ENCODE measurements at regions not wholly inside any gene's neighbourhood (a gene's known extent, or its start where the extent isn't known, plus 50 kb on each side); places are given as distances from the start of the nearest gene placed in this dataset.

- DNase-seq: no peak
These were observed 62.1 kb downstream of the CTAGE1 start for GRCh38 chr18:22355598-22355997.

- DNase-seq: no peak
These were observed 62.6 kb downstream of the CTAGE1 start for GRCh38 chr18:22355069-22355468.

- no peak for DNase-seq
These were observed 67.7 kb downstream of the CTAGE1 start for GRCh38 chr18:22349966-22350365.

GRCh38 chr18:22349317-22349898 is 68.3 kb downstream of the CTAGE1 start:
- DNase-seq: no peak

GRCh38 chr18:22348521-22349316 is 69.0 kb downstream of the CTAGE1 start:
- DNase-seq: no peak

GRCh38 chr18:22347606-22348511 is 69.9 kb downstream of the CTAGE1 start:
- DNase-seq: no peak

GRCh38 chr18:22346953-22347605 is 70.6 kb downstream of the CTAGE1 start:
- DNase-seq: no peak

GRCh38 chr18:22346401-22346952 is 71.2 kb downstream of the CTAGE1 start:
- DNase-seq: no peak

- DNase-seq: no peak
These were observed 72.0 kb downstream of the CTAGE1 start for GRCh38 chr18:22345718-22346117.

- no peak for DNase-seq
These were observed 72.6 kb downstream of the CTAGE1 start for GRCh38 chr18:22344908-22345670.

- no peak for DNase-seq
These were observed 73.3 kb downstream of the CTAGE1 start for GRCh38 chr18:22344445-22344844.

GRCh38 chr18:22343613-22344012 is 74.1 kb downstream of the CTAGE1 start:
- DNase-seq: no peak

- peak; percentile 8 for DNase-seq
These were observed 75.1 kb downstream of the CTAGE1 start for GRCh38 chr18:22342625-22343024.

GRCh38 chr18:22340331-22340730 is 77.4 kb downstream of the CTAGE1 start:
- DNase-seq: no peak

GRCh38 chr18:22339913-22340312 is 77.8 kb downstream of the CTAGE1 start:
- no peak for DNase-seq

- DNase-seq: no peak
These were observed 79.9 kb downstream of the CTAGE1 start for GRCh38 chr18:22337833-22338232.

GRCh38 chr18:22337306-22337705 is 80.4 kb downstream of the CTAGE1 start:
- DNase-seq: no peak

GRCh38 chr18:22336406-22336805 is 81.3 kb downstream of the CTAGE1 start:
- DNase-seq: no peak

- no peak for DNase-seq
These were observed 82.0 kb downstream of the CTAGE1 start for GRCh38 chr18:22335731-22336198.

GRCh38 chr18:22334567-22334966 is 83.1 kb downstream of the CTAGE1 start:
- no peak for DNase-seq

- DNase-seq: no peak
These were observed 85.1 kb downstream of the CTAGE1 start for GRCh38 chr18:22332590-22332989.

- DNase-seq: no peak
These were observed 87.2 kb downstream of the CTAGE1 start for GRCh38 chr18:22330508-22330907.

All from NCI-H2029 (cell line).